ENCODE measurements at regions not wholly inside any gene's neighbourhood (a gene's known extent, or its start where the extent isn't known, plus 50 kb on each side); places are given as distances from the start of the nearest gene placed in this dataset.

DNA sequence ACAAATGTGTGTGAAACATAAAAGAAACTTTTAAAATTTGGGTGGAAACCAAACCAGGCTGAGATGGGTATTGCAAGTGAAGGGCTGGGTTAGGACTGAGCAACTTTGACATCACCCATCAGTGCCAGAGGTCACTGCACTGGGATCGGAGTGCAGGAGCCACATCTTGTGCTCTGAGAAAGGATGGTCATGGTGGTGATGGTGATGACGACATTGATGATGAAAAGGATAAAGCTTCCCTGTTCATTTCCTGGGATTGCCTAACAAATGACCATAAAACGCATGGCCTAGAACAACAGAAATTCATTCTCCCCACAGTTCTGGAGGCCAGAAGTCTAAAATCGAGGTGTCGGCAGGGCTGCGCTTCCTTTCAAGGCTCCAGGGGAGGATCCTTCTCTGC lies 324.0 kb downstream of the MAF start:
- H3K9ac ChIP-seq (ENCODE audit: control insufficient read depth, extremely low read depth, insufficient read depth, low read length), result no peak overlapping the region
- no peaks in the 10 kb centered on the region for H3K9me3 ChIP-seq (ENCODE audit: control insufficient read depth, low read depth, low read length)
- TF ChIP-seq, protein P1, sequence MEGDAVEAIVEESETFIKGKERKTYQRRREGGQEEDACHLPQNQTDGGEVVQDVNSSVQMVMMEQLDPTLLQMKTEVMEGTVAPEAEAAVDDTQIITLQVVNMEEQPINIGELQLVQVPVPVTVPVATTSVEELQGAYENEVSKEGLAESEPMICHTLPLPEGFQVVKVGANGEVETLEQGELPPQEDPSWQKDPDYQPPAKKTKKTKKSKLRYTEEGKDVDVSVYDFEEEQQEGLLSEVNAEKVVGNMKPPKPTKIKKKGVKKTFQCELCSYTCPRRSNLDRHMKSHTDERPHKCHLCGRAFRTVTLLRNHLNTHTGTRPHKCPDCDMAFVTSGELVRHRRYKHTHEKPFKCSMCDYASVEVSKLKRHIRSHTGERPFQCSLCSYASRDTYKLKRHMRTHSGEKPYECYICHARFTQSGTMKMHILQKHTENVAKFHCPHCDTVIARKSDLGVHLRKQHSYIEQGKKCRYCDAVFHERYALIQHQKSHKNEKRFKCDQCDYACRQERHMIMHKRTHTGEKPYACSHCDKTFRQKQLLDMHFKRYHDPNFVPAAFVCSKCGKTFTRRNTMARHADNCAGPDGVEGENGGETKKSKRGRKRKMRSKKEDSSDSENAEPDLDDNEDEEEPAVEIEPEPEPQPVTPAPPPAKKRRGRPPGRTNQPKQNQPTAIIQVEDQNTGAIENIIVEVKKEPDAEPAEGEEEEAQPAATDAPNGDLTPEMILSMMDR (optimal IDR thresholded peaks at IDR 0.05 in 1 of 3, IDR thresholded peaks at IDR 0.05 in 1 of 3, conservative IDR thresholded peaks at IDR 0.05 in 1 of 3; ENCODE audit: extremely low read depth in 1 of 3, insufficient read depth in 2 of 3, low read length in 3 of 3), result no peak
- no peak for TF ChIP-seq EZH2 (IDR thresholded peaks at IDR 0.05; ENCODE audit: low read length)
- H3K4me3 ChIP-seq (ENCODE audit: control insufficient read depth in 2 of 3, extremely low read depth in 1 of 3, insufficient read depth in 2 of 3, low read depth in 1 of 3, low read length in 3 of 3), result no peak overlapping the region
- H4K20me1 ChIP-seq (ENCODE audit: control insufficient read depth, extremely low read depth, insufficient read depth, low read length), result no peaks in the 10 kb centered on the region
- no peak overlapping the region for H2AFZ ChIP-seq (ENCODE audit: control insufficient read depth, low read length)
- dilution Hi-C loops (cut with MboI; ENCODE audit: extremely low pct_ligation_motif_present, low sequenced_read_pairs), result no loop called here
- H3K27me3 ChIP-seq (ENCODE audit: control insufficient read depth, extremely low read depth, insufficient read depth, low read length), result no peaks in the 10 kb centered on the region
- H3K4me2 ChIP-seq (ENCODE audit: control insufficient read depth, extremely low read depth, insufficient read depth, low read depth, low read length), result no peak overlapping the region
- no peaks in the 10 kb centered on the region for H3K79me2 ChIP-seq (ENCODE audit: control insufficient read depth, insufficient read depth, low read length)
- DNase-seq (ENCODE audit: low read depth, low spot score), result no peak
- no peak overlapping the region for H3K27ac ChIP-seq (ENCODE audit: control insufficient read depth, insufficient read depth, low read length)
- H3K36me3 ChIP-seq (ENCODE audit: control insufficient read depth in 2 of 2, extremely low read depth in 1 of 2, insufficient read depth in 2 of 2, low read length in 2 of 2), result no peaks in the 10 kb centered on the region
- FAIRE-seq, result no peak
- H3K9me1 ChIP-seq (ENCODE audit: control insufficient read depth, extremely low read depth, insufficient read depth, low read length), result no peaks in the 10 kb centered on the region
- H3K4me1 ChIP-seq (ENCODE audit: control insufficient read depth, extremely low read depth, insufficient read depth, low read length), result no peaks in the 10 kb centered on the region

DNA sequence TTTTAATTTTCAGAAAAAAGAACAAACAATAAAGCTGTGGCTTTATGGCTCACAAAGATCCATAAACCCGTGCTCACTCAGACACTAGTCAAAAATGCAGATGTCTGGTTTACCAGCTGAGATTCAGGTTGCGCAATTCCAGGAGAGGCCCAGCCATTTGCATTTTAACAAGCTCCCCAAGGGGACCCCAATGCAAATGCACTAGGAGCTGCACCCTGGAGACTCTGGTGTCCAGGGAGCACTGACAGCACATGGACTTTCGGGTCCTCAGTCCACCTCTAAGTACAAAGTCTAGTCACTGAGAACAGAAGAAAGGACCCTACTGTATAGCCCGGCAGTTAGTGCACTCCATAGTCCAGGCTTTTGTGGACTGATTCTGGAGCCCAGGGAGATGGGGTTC lies 326.3 kb downstream of the MAF start:
- no peaks in the 10 kb centered on the region for H3K9me3 ChIP-seq (ENCODE audit: control insufficient read depth, low read depth, low read length)
- no peaks in the 10 kb centered on the region for H3K36me3 ChIP-seq (ENCODE audit: control insufficient read depth in 2 of 2, extremely low read depth in 1 of 2, insufficient read depth in 2 of 2, low read length in 2 of 2)
- H3K4me2 ChIP-seq (ENCODE audit: control insufficient read depth, extremely low read depth, insufficient read depth, low read depth, low read length), result no peak overlapping the region
- no peaks in the 10 kb centered on the region for H3K4me1 ChIP-seq (ENCODE audit: control insufficient read depth, extremely low read depth, insufficient read depth, low read length)
- H3K27ac ChIP-seq (ENCODE audit: control insufficient read depth, insufficient read depth, low read length), result no peak overlapping the region
- TF ChIP-seq, protein P1 (optimal IDR thresholded peaks at IDR 0.05 in 1 of 3, IDR thresholded peaks at IDR 0.05 in 1 of 3, conservative IDR thresholded peaks at IDR 0.05 in 1 of 3; ENCODE audit: extremely low read depth in 1 of 3, insufficient read depth in 2 of 3, low read length in 3 of 3), result no peak
- TF ChIP-seq EZH2 (IDR thresholded peaks at IDR 0.05; ENCODE audit: low read length), result no peak
- H4K20me1 ChIP-seq (ENCODE audit: control insufficient read depth, extremely low read depth, insufficient read depth, low read length), result no peaks in the 10 kb centered on the region
- no peaks in the 10 kb centered on the region for H3K79me2 ChIP-seq (ENCODE audit: control insufficient read depth, insufficient read depth, low read length)
- DNase-seq (ENCODE audit: low read depth, low spot score), result no peak
- H3K27me3 ChIP-seq (ENCODE audit: control insufficient read depth, extremely low read depth, insufficient read depth, low read length), result no peaks in the 10 kb centered on the region
- H2AFZ ChIP-seq (ENCODE audit: control insufficient read depth, low read length), result no peak overlapping the region
- no peak for FAIRE-seq
- H3K9ac ChIP-seq (ENCODE audit: control insufficient read depth, extremely low read depth, insufficient read depth, low read length), result no peak overlapping the region
- dilution Hi-C loops (cut with MboI; ENCODE audit: extremely low pct_ligation_motif_present, low sequenced_read_pairs), result no loop called here
- H3K4me3 ChIP-seq (ENCODE audit: control insufficient read depth in 2 of 3, extremely low read depth in 1 of 3, insufficient read depth in 2 of 3, low read depth in 1 of 3, low read length in 3 of 3), result no peak overlapping the region
- H3K9me1 ChIP-seq (ENCODE audit: control insufficient read depth, extremely low read depth, insufficient read depth, low read length), result no peaks in the 10 kb centered on the region

All from keratinocyte (primary cell).